ENCODE measurements at regions not wholly inside any gene's neighbourhood (a gene's known extent, or its start where the extent isn't known, plus 50 kb on each side); places are given as distances from the start of the nearest gene placed in this dataset.

- no peak overlapping the region for H3K4me3 ChIP-seq (ENCODE audit: low read depth, low read length)
- no peak for TF ChIP-seq CTCF (IDR thresholded peaks at IDR 0.05; ENCODE audit: borderline replicate concordance, insufficient read depth, low read depth, low read length)
Measured at GRCh38 chr15:70201425-70201775, 103.7 kb upstream of the TLE3 start.

- TF ChIP-seq CTCF (IDR thresholded peaks at IDR 0.05; ENCODE audit: borderline replicate concordance, insufficient read depth, low read depth, low read length) = no peak
- H3K4me3 ChIP-seq (ENCODE audit: low read depth, low read length) = no peak overlapping the region
Measured at GRCh38 chr15:70200511-70201424, 103.1 kb upstream of the TLE3 start.

- TF ChIP-seq CTCF (IDR thresholded peaks at IDR 0.05; ENCODE audit: borderline replicate concordance, insufficient read depth, low read depth, low read length) = no peak
- no peak overlapping the region for H3K4me3 ChIP-seq (ENCODE audit: low read depth, low read length)
Measured at GRCh38 chr15:70199540-70200410, 102.1 kb upstream of the TLE3 start.

GRCh38 chr15:70199124-70199482 is 101.4 kb upstream of the TLE3 start:
- TF ChIP-seq CTCF (IDR thresholded peaks at IDR 0.05; ENCODE audit: borderline replicate concordance, insufficient read depth, low read depth, low read length) = no peak
- no peak overlapping the region for H3K4me3 ChIP-seq (ENCODE audit: low read depth, low read length)

- H3K4me3 ChIP-seq (ENCODE audit: low read depth, low read length) = no peak overlapping the region
- TF ChIP-seq CTCF (IDR thresholded peaks at IDR 0.05; ENCODE audit: borderline replicate concordance, insufficient read depth, low read depth, low read length) = no peak
Measured at GRCh38 chr15:70198441-70199123, 100.9 kb upstream of the TLE3 start.

- no peak for TF ChIP-seq CTCF (IDR thresholded peaks at IDR 0.05; ENCODE audit: borderline replicate concordance, insufficient read depth, low read depth, low read length)
- no peak overlapping the region for H3K4me3 ChIP-seq (ENCODE audit: low read depth, low read length)
Measured at GRCh38 chr15:70197945-70198361, 100.2 kb upstream of the TLE3 start.

Data from GM12875 (cell line).